Lung (tissue), 11 donors: ENCODE measurements at regions not wholly inside any gene's neighbourhood (a gene's known extent, or its start where the extent isn't known, plus 50 kb on each side); places are given as distances from the start of the nearest gene placed in this dataset.

ENCODE experiments used
- ATAC-seq: fragments of 200-7000 bp; cut with Tn5 transposase; one replicate; pipeline ENCODE4 v1.9.1; 2020; ENCODE audit warnings: moderate number of reproducible peaks; ENCODE audit not compliant: insufficient read depth, low FRiP score
- DNase-seq, 3 donors: peaks; one replicate each; pipeline ENCODE4 v3.0.0-alpha.2; 2013 to 2017
- H3K27ac ChIP-seq, 2 donors: one replicate each; pipeline ENCODE4 v1.5.1; 2013; ENCODE audit warnings: mild to moderate bottlenecking in 2 of 2, moderate library complexity in 2 of 2, control low read depth in 1 of 2, inconsistent platforms in 1 of 2, low read depth in 1 of 2, low read length in 1 of 2
- H3K27me3 ChIP-seq, 3 donors: one replicate each; pipeline ENCODE4 v1.5.1; 2013; ENCODE audit warnings: low read length in 2 of 3; ENCODE audit not compliant: control insufficient read depth in 3 of 3, insufficient read depth in 3 of 3
- H3K36me3 ChIP-seq, 4 donors: one replicate each; pipeline ENCODE4 v1.5.1; 2013; ENCODE audit warnings: low read length in 4 of 4, mild to moderate bottlenecking in 1 of 4, moderate library complexity in 1 of 4; ENCODE audit not compliant: control insufficient read depth in 4 of 4, insufficient read depth in 4 of 4
- H3K4me1 ChIP-seq, 5 donors: one replicate each; pipeline ENCODE4 v1.5.1; 2013; ENCODE audit warnings: low read length in 5 of 5, mild to moderate bottlenecking in 2 of 5, moderate library complexity in 1 of 5; ENCODE audit not compliant: control insufficient read depth in 5 of 5, insufficient read depth in 5 of 5
- H3K4me3 ChIP-seq: one replicate; pipeline ENCODE4 v1.5.1; 2013; ENCODE audit warnings: mild to moderate bottlenecking, control low read depth, moderate library complexity
- H3K9ac ChIP-seq, 2 donors: one replicate each; pipeline ENCODE4 v1.5.1; 2013; ENCODE audit warnings: low read length in 2 of 2, control low read depth in 1 of 2; ENCODE audit not compliant: insufficient read depth in 1 of 2
- H3K9me3 ChIP-seq, 4 donors: one replicate each; pipeline ENCODE4 v1.5.1; 2013; ENCODE audit warnings: low read length in 3 of 4, mild to moderate bottlenecking in 1 of 4, moderate library complexity in 1 of 4; ENCODE audit not compliant: control insufficient read depth in 4 of 4, insufficient read depth in 3 of 4
- CTCF ChIP-seq: IDR thresholded peaks from 2 replicates; pipeline ENCODE4 v1.5.1; 2012; ENCODE audit warnings: mild to moderate bottlenecking; ENCODE audit errors: control extremely low read depth, extremely low read depth
- WGBS, 2 donors: extraction: QIAGEN DNeasy Blood & Tissue Kit; methylation state at CpG; one replicate each; pipeline ENCODE4 v1.1.7; 2013; 5-methylcytosine and 5-hydroxymethylcytosine counted together
- donor health status: control.
- donor health status: control.
- donor health status: Bipolar disorder and iron deficiency.
- donor health status: healthy.
- donor health status: DM: yes; HTN: yes; CAD: no.

GRCh38 chr13:58884353-58885209 is 1253.0 kb downstream of the PCDH17 start:
- H3K4me3 ChIP-seq, result no peak overlapping the region
- no peak for TF ChIP-seq CTCF
- no peaks in the 10 kb centered on the region for H3K9me3 ChIP-seq
- no peaks in the 10 kb centered on the region for H3K36me3 ChIP-seq
- ATAC-seq, result no peak
- H3K27me3 ChIP-seq, result no peaks in the 10 kb centered on the region
- H3K9ac ChIP-seq, result no peak overlapping the region
- DNase-seq, result peak in 1 of 3 donors; percentile 32
- H3K27ac ChIP-seq, result no peak overlapping the region
- WGBS, 2 donors, result 60 to 79% methylated on average over 5 of the region's 5 CpGs
- H3K4me1 ChIP-seq, result peaks cover 0 to 5% (median 0%) of the 10 kb centered on the region in 5 donors

- 88 to 98% methylated on average over 1 of the region's 1 CpG for WGBS, 2 donors
- no peaks in the 10 kb centered on the region for H3K36me3 ChIP-seq
These were observed 1257.9 kb downstream of the PCDH17 start for GRCh38 chr13:58889474-58889873.

GRCh38 chr13:58893396-58893795 is 1261.9 kb downstream of the PCDH17 start:
- Histone ChIP-seq H3K27ac (no peak overlapping the region), H3K9me3 (no peaks in the 10 kb centered on the region), H3K36me3 (no peaks in the 10 kb centered on the region), H3K4me3 (no peak overlapping the region), H3K9ac (no peak overlapping the region), H3K27me3 (no peaks in the 10 kb centered on the region), H3K4me1 (no peaks in the 10 kb centered on the region)
- 88 to 98% methylated on average over 1 of the region's 1 CpG for WGBS, 2 donors
- no peak for ATAC-seq
- TF ChIP-seq CTCF, result no peak
- no peak for DNase-seq

More at GRCh38 chr13:58889474-58889873, 1257.9 kb downstream of the PCDH17 start:
- Histone ChIP-seq H3K4me3 (no peak overlapping the region), H3K27me3 (no peaks in the 10 kb centered on the region), H3K27ac (no peak overlapping the region), H3K9ac (no peak overlapping the region), H3K4me1 (peaks cover 0 to 5% (median 0%) of the 10 kb centered on the region in 5 donors), H3K9me3 (no peaks in the 10 kb centered on the region)
- ATAC-seq, result no peak
- no peak for DNase-seq
- TF ChIP-seq CTCF, result no peak
